ENCODE measurements at regions not wholly inside any gene's neighbourhood (a gene's known extent, or its start where the extent isn't known, plus 50 kb on each side); places are given as distances from the start of the nearest gene placed in this dataset.

DNA sequence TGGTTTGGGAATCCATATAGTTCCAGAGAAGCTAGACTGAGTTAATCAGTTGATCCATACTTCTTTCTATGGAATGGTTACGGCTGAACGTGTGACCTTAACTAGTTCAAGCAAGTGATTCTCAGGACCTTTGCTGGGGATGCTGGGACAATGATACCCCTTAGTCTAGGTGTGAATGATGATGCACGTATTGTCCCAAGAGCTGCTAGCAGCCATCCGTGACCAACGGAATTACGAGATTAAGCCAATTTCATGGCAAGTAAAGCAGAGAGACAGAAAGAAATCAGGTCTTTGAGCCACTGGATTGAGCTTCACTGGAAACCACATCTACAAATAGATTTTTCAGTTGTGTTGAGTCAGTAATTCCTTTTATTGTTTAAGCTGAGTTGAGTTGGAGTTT, 99.2 kb upstream of the LIFR start:
- Histone ChIP-seq H3K36me3 (ENCODE audit: control insufficient read depth in 4 of 4, insufficient read depth in 4 of 4, low read length in 3 of 4) (no peaks in the 10 kb centered on the region), H3K27ac (ENCODE audit: insufficient read depth in 1 of 2, low read depth in 1 of 2, low read length in 2 of 2, poor library complexity in 1 of 2, severe bottlenecking in 2 of 2) (no peak overlapping the region), H3K4me3 (ENCODE audit: control insufficient read depth in 1 of 7, extremely low read depth in 1 of 7, insufficient read depth in 4 of 7, low read depth in 2 of 7, low read length in 6 of 7) (no peak overlapping the region), H3K4me1 (ENCODE audit: control extremely low read depth in 1 of 4, control insufficient read depth in 4 of 4, insufficient read depth in 4 of 4, low read length in 3 of 4) (no peaks in the 10 kb centered on the region), H3K9me3 (ENCODE audit: control extremely low read depth in 1 of 5, control insufficient read depth in 4 of 5, insufficient read depth in 2 of 5, low read depth in 1 of 5, low read length in 4 of 5) (peaks cover 0 to 1% (median 0%) of the 10 kb centered on the region in 5 experiments), H3K27me3 (replicated peaks in 2 of 5; ENCODE audit: control insufficient read depth in 4 of 5, insufficient read depth in 5 of 5, low read length in 4 of 5) (peaks cover 0 to 25% (median 8%) of the 10 kb centered on the region in 5 experiments)
- WGBS (ENCODE audit: insufficient coverage) = 97% methylated on average over 6 of the region's 6 CpGs
- no peak for DNase-seq
- CTCF ChIA-PET = no interaction called here
- POLR2A ChIA-PET = no interaction called here

DNA sequence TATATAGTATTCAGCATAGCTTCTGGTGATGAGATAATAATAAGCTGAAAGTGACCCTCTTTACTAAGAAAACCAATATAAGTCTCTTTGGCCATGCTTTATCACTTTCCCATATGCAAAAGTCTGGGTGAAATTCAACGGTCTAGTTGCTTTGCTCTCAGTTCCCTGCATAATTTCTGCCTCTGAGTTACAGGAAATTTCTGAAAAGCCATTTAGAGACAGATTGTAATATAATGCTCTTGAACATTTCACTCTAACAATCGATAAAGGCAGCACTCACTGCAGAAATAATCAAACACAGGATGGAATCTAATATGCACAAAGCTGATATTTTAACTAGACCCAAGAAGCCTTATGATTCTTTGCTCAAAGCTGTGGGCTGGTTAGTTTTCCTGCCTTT, 100.1 kb upstream of the LIFR start:
- Histone ChIP-seq H3K4me1 (ENCODE audit: control extremely low read depth in 1 of 4, control insufficient read depth in 4 of 4, insufficient read depth in 4 of 4, low read length in 3 of 4) (no peaks in the 10 kb centered on the region), H3K27me3 (replicated peaks in 2 of 5; ENCODE audit: control insufficient read depth in 4 of 5, insufficient read depth in 5 of 5, low read length in 4 of 5) (peaks cover 2 to 28% (median 12%) of the 10 kb centered on the region in 5 experiments), H3K27ac (ENCODE audit: insufficient read depth in 1 of 2, low read depth in 1 of 2, low read length in 2 of 2, poor library complexity in 1 of 2, severe bottlenecking in 2 of 2) (no peak overlapping the region), H3K4me3 (ENCODE audit: control insufficient read depth in 1 of 7, extremely low read depth in 1 of 7, insufficient read depth in 4 of 7, low read depth in 2 of 7, low read length in 6 of 7) (no peak overlapping the region), H3K36me3 (ENCODE audit: control insufficient read depth in 4 of 4, insufficient read depth in 4 of 4, low read length in 3 of 4) (no peaks in the 10 kb centered on the region), H3K9me3 (ENCODE audit: control extremely low read depth in 1 of 5, control insufficient read depth in 4 of 5, insufficient read depth in 2 of 5, low read depth in 1 of 5, low read length in 4 of 5) (peaks cover 0 to 1% (median 0%) of the 10 kb centered on the region in 5 experiments)
- DNase-seq = no peak
- CTCF ChIA-PET = interaction anchor here (2.0 kb wide), 1 partner anchor 12 kb away, joined by 4 read pairs; no protein-coding TSS in a partner anchor
- POLR2A ChIA-PET = no interaction called here
- WGBS (ENCODE audit: insufficient coverage) = 57% methylated on average over 1 of the region's 2 CpGs

DNA sequence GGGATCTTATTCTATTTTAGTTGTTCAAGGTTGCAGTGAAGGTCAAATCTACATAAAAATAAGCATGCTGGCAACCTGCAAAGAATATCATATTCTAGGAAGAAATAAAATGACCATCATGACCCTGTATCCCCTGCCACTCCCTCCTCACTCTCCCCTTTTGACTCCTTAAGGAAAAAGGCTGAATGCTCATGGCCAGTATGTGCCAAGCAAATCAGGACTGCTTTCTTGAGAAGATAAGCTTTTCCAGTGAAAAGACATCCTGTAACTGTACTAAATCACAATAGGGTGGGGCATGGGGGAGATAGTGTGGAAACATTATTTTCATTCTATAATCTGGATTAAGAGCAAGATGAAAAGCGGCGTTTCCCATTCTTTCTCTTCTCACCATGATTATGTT, 100.6 kb upstream of the LIFR start:
- no CpG with 5 or more reads among the region's 2 CpGs for WGBS (ENCODE audit: insufficient coverage)
- POLR2A ChIA-PET = no interaction called here
- H3K4me3 ChIP-seq (ENCODE audit: control insufficient read depth in 1 of 7, extremely low read depth in 1 of 7, insufficient read depth in 4 of 7, low read depth in 2 of 7, low read length in 6 of 7) = no peak overlapping the region
- H3K9me3 ChIP-seq (ENCODE audit: control extremely low read depth in 1 of 5, control insufficient read depth in 4 of 5, insufficient read depth in 2 of 5, low read depth in 1 of 5, low read length in 4 of 5) = peaks cover 0 to 1% (median 0%) of the 10 kb centered on the region in 5 experiments
- CTCF ChIA-PET = interaction anchor here (2.0 kb wide), 1 partner anchor 11 kb away, joined by 4 read pairs; no protein-coding TSS in a partner anchor
- H3K36me3 ChIP-seq (ENCODE audit: control insufficient read depth in 4 of 4, insufficient read depth in 4 of 4, low read length in 3 of 4) = no peaks in the 10 kb centered on the region
- H3K27ac ChIP-seq (ENCODE audit: insufficient read depth in 1 of 2, low read depth in 1 of 2, low read length in 2 of 2, poor library complexity in 1 of 2, severe bottlenecking in 2 of 2) = no peak overlapping the region
- H3K27me3 ChIP-seq (replicated peaks in 2 of 5; ENCODE audit: control insufficient read depth in 4 of 5, insufficient read depth in 5 of 5, low read length in 4 of 5) = peaks cover 2 to 28% (median 15%) of the 10 kb centered on the region in 5 experiments
- no peaks in the 10 kb centered on the region for H3K4me1 ChIP-seq (ENCODE audit: control extremely low read depth in 1 of 4, control insufficient read depth in 4 of 4, insufficient read depth in 4 of 4, low read length in 3 of 4)
- DNase-seq = no peak

DNA sequence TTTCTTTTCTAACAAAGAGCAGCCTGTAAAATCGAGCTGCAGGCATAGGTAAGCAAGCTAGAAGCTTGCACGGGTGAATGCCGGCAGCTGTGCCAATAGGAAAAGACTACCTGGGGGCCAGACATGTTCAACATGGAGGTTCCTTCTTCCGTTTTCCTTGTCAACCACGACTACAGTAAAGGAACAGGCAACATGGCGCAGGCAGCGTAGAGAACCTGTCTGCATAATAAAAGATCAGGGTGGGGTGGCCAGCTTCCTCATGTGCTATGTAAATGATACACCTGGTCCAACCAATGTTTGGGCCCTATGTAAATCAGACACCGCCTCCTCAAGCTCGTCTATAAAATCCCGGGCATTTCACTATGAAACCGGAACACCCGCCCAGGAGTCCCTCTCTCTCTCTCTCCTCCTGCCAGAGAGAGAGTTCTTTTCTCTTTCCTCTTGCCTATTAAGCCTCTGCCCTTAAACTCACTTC, 103.8 kb upstream of the LIFR start:
- POLR2A ChIA-PET = no interaction called here
- Histone ChIP-seq H3K36me3 (ENCODE audit: control insufficient read depth in 4 of 4, insufficient read depth in 4 of 4, low read length in 3 of 4) (no peaks in the 10 kb centered on the region), H3K4me1 (ENCODE audit: control extremely low read depth in 1 of 4, control insufficient read depth in 4 of 4, insufficient read depth in 4 of 4, low read length in 3 of 4) (no peaks in the 10 kb centered on the region), H3K27ac (ENCODE audit: insufficient read depth in 1 of 2, low read depth in 1 of 2, low read length in 2 of 2, poor library complexity in 1 of 2, severe bottlenecking in 2 of 2) (no peak overlapping the region), H3K9me3 (ENCODE audit: control extremely low read depth in 1 of 5, control insufficient read depth in 4 of 5, insufficient read depth in 2 of 5, low read depth in 1 of 5, low read length in 4 of 5) (peaks cover 0 to 1% (median 0%) of the 10 kb centered on the region in 5 experiments), H3K27me3 (replicated peaks in 2 of 5; ENCODE audit: control insufficient read depth in 4 of 5, insufficient read depth in 5 of 5, low read length in 4 of 5) (peaks cover 2 to 39% (median 12%) of the 10 kb centered on the region in 5 experiments), H3K4me3 (ENCODE audit: control insufficient read depth in 1 of 7, extremely low read depth in 1 of 7, insufficient read depth in 4 of 7, low read depth in 2 of 7, low read length in 6 of 7) (no peak overlapping the region)
- no peak for DNase-seq
- WGBS (ENCODE audit: insufficient coverage) = 64% methylated on average over 12 of the region's 12 CpGs
- CTCF ChIA-PET = interaction anchor here (1.2 kb wide), 1 partner anchor 12 kb away, joined by 4 read pairs; no protein-coding TSS in a partner anchor

DNA sequence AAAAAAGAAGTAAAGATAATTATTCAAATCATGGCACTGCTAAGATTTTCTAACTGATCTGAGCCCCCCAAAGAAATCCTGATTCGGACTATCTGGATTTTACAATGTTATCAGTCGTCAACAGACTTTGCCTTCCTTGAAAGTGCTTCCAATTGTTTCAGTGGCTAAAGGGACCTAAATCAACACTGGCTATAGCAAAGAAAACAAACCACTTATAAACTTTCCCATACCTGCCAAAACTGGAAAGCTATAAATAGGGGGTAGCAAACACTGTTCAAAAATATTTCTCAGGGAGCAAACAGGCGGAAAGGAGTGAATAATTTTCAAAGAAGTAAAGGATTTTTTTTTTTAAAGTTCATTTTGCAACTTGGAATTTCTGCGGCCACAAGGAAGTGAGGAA, 105.6 kb upstream of the LIFR start:
- 20% methylated on average over 2 of the region's 4 CpGs for WGBS (ENCODE audit: insufficient coverage)
- H3K4me3 ChIP-seq (ENCODE audit: control insufficient read depth in 1 of 7, extremely low read depth in 1 of 7, insufficient read depth in 4 of 7, low read depth in 2 of 7, low read length in 6 of 7) = no peak overlapping the region
- peaks cover 2 to 55% (median 14%) of the 10 kb centered on the region in 5 experiments for H3K27me3 ChIP-seq (replicated peaks in 2 of 5; ENCODE audit: control insufficient read depth in 4 of 5, insufficient read depth in 5 of 5, low read length in 4 of 5)
- DNase-seq = no peak
- no peak overlapping the region for H3K27ac ChIP-seq (ENCODE audit: insufficient read depth in 1 of 2, low read depth in 1 of 2, low read length in 2 of 2, poor library complexity in 1 of 2, severe bottlenecking in 2 of 2)
- ChIA-PET POLR2A (no interaction called here), CTCF (interaction anchor here (1.1 kb wide), 1 partner anchor 242 kb away, joined by 3 read pairs; no protein-coding TSS in a partner anchor)
- H3K4me1 ChIP-seq (ENCODE audit: control extremely low read depth in 1 of 4, control insufficient read depth in 4 of 4, insufficient read depth in 4 of 4, low read length in 3 of 4) = no peaks in the 10 kb centered on the region
- peaks cover 0 to 1% (median 0%) of the 10 kb centered on the region in 5 experiments for H3K9me3 ChIP-seq (ENCODE audit: control extremely low read depth in 1 of 5, control insufficient read depth in 4 of 5, insufficient read depth in 2 of 5, low read depth in 1 of 5, low read length in 4 of 5)
- H3K36me3 ChIP-seq (ENCODE audit: control insufficient read depth in 4 of 4, insufficient read depth in 4 of 4, low read length in 3 of 4) = no peaks in the 10 kb centered on the region

DNA sequence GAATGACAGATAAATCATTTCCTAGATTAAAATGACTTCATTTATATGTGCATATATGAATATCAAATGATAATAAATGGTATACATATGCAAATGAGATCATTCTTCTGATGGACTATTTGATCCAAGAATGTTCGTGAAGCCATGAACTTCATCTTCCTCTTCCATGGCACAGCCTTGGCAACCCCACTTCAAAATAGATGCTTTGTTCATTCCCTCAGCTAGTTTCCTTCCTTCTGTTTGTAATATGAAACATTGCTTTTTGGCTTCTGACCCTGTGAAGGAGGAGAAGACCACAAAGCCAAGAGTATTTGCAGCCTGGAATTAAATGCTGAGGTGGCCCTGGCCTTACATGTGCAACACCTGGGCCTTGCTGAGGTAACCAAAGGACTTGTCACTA, 106.8 kb upstream of the LIFR start:
- 17% methylated on average over 1 of the region's 1 CpG for WGBS (ENCODE audit: insufficient coverage)
- H3K9me3 ChIP-seq (ENCODE audit: control extremely low read depth in 1 of 5, control insufficient read depth in 4 of 5, insufficient read depth in 2 of 5, low read depth in 1 of 5, low read length in 4 of 5) = no peaks in the 10 kb centered on the region
- no peaks in the 10 kb centered on the region for H3K4me1 ChIP-seq (ENCODE audit: control extremely low read depth in 1 of 4, control insufficient read depth in 4 of 4, insufficient read depth in 4 of 4, low read length in 3 of 4)
- CTCF ChIA-PET = interaction anchor here (1.1 kb wide), 2 partner anchors 222 to 243 kb away, joined by 3 to 4 read pairs; no protein-coding TSS in a partner anchor
- peaks cover 2 to 60% (median 13%) of the 10 kb centered on the region in 5 experiments for H3K27me3 ChIP-seq (replicated peaks in 2 of 5; ENCODE audit: control insufficient read depth in 4 of 5, insufficient read depth in 5 of 5, low read length in 4 of 5)
- POLR2A ChIA-PET = no interaction called here
- H3K27ac ChIP-seq (ENCODE audit: insufficient read depth in 1 of 2, low read depth in 1 of 2, low read length in 2 of 2, poor library complexity in 1 of 2, severe bottlenecking in 2 of 2) = no peak overlapping the region
- no peak overlapping the region for H3K4me3 ChIP-seq (ENCODE audit: control insufficient read depth in 1 of 7, extremely low read depth in 1 of 7, insufficient read depth in 4 of 7, low read depth in 2 of 7, low read length in 6 of 7)
- H3K36me3 ChIP-seq (ENCODE audit: control insufficient read depth in 4 of 4, insufficient read depth in 4 of 4, low read length in 3 of 4) = no peaks in the 10 kb centered on the region
- DNase-seq = no peak

DNA sequence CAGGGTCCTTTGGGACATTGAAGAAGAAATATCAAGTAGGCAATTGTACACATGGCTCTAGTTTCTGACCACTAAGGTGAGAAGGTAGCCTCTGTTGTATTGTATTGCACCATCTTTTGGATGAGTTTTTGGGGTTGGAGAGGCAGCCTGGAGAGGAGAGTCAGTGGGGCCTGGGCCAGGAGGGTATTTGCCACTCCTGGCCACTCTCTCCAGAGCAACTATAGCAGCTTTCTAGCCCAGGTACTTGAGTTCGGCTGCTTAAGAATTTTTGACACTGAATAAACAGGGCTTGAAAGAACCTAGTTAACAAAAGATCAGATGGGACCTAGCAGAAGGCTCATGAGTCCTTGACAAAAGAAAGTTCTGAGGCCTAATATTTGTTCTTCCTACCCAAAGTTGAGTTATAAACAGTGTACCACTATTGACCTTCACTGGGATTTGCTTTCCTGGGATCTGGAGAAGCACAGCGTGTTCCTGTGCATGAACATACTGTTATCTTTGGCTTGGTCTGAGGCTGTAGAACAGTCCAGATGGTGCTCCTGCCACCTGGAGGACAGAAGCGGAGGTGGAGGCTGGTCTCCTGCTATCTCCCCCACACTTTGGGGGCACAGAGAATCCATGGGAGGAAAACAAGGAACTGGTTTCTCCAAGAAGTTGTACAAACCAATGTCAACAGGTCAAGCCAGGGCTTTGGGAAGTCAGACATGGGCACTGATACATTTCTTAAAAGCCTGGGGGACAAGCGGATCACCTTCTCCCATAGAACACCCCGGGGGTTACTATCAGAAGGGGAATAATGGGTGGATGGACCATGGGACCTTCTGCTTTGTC, 110.4 kb upstream of the LIFR start:
- Histone ChIP-seq H3K27ac (ENCODE audit: insufficient read depth in 1 of 2, low read depth in 1 of 2, low read length in 2 of 2, poor library complexity in 1 of 2, severe bottlenecking in 2 of 2) (no peak overlapping the region), H3K4me1 (ENCODE audit: control extremely low read depth in 1 of 4, control insufficient read depth in 4 of 4, insufficient read depth in 4 of 4, low read length in 3 of 4) (no peaks in the 10 kb centered on the region), H3K9me3 (ENCODE audit: control extremely low read depth in 1 of 5, control insufficient read depth in 4 of 5, insufficient read depth in 2 of 5, low read depth in 1 of 5, low read length in 4 of 5) (no peaks in the 10 kb centered on the region), H3K4me3 (ENCODE audit: control insufficient read depth in 1 of 7, extremely low read depth in 1 of 7, insufficient read depth in 4 of 7, low read depth in 2 of 7, low read length in 6 of 7) (no peak overlapping the region), H3K27me3 (replicated peaks in 2 of 5; ENCODE audit: control insufficient read depth in 4 of 5, insufficient read depth in 5 of 5, low read length in 4 of 5) (peaks cover 2 to 61% (median 6%) of the 10 kb centered on the region in 5 experiments), H3K36me3 (ENCODE audit: control insufficient read depth in 4 of 4, insufficient read depth in 4 of 4, low read length in 3 of 4) (no peaks in the 10 kb centered on the region)
- WGBS (ENCODE audit: insufficient coverage) = 73% methylated on average over 3 of the region's 5 CpGs
- peak in 1 of 3 donors; percentile 8 for DNase-seq
- CTCF ChIA-PET = interaction anchor here (0.6 to 2.2 kb wide), 2 partner anchors 223 to 226 kb away, joined by 3 to 12 read pairs; no protein-coding TSS in a partner anchor
- POLR2A ChIA-PET = no interaction called here

Data from common myeloid progenitor, CD34-positive (primary cell).